PC-3 (cell line): ENCODE measurements at regions not wholly inside any gene's neighbourhood (a gene's known extent, or its start where the extent isn't known, plus 50 kb on each side); places are given as distances from the start of the nearest gene placed in this dataset.

ENCODE experiments used
- ATAC-seq: fragments of 200-7000 bp; cut with Tn5 transposase; 2 replicates; pipeline ENCODE4 v1.9.1; 2020; ENCODE audit warnings: mild to moderate bottlenecking, moderate library complexity
- BruUV-seq: library from RNA; stranded (reverse); fragments of 400-500 nt; replicated peaks from 2 replicates; lab custom pipeline; 2021; lab: Mats Ljungman, UMichigan
- CTCF ChIA-PET: fragments of 300-600 bp; sonication (Branson Sonifier 250); formaldehyde crosslinking; loops from one replicate; lab custom pipeline; 2022; ENCODE audit warnings: antibody characterized with exemption; lab: Charles Lee
- POLR2A ChIA-PET: fragments of 300-600 bp; sonication (Branson Sonifier 250); formaldehyde crosslinking; loops from one replicate; lab custom pipeline; 2022; ENCODE audit warnings: antibody characterized with exemption; ENCODE audit not compliant: unreplicated experiment; lab: Charles Lee
- DNase-seq: peaks from one replicate; pipeline ENCODE4 v3.0.0-alpha.2; 2015
- H2AFZ ChIP-seq: fragments of 300-600 bp; sonication (generic); 2 replicates; pipeline ENCODE4 v1.6.0; 2016; ENCODE audit warnings: antibody characterized with exemption, low read length
- H3F3A ChIP-seq: fragments of 300-600 bp; sonication (generic); one replicate; pipeline ENCODE4 v1.6.0; 2017; ENCODE audit warnings: antibody characterized with exemption, low read length, control low read depth, mild to moderate bottlenecking; ENCODE audit not compliant: unreplicated experiment
- H3K27ac ChIP-seq: fragments of 300-600 bp; sonication (generic); 2 replicates; pipeline ENCODE4 v1.5.1; 2016; ENCODE audit warnings: mild to moderate bottlenecking, low read length
- H3K27me3 ChIP-seq: fragments of 300-600 bp; sonication (generic); 2 replicates; pipeline ENCODE4 v1.6.1; 2016; ENCODE audit warnings: low read length, mixed read lengths
- H3K36me3 ChIP-seq: fragments of 300-600 bp; sonication (generic); 2 replicates; pipeline ENCODE4 v1.6.1; 2016; ENCODE audit warnings: low read depth, mixed run types, low read length, mixed read lengths
- H3K4me1 ChIP-seq: fragments of 300-600 bp; sonication (generic); 2 replicates; pipeline ENCODE4 v1.5.1; 2016; ENCODE audit warnings: low read length; ENCODE audit not compliant: insufficient read depth
- H3K4me2 ChIP-seq: fragments of 300-600 bp; sonication (generic); 2 replicates; pipeline ENCODE4 v1.6.0; 2016; ENCODE audit warnings: low read length
- H3K4me3 ChIP-seq: fragments of 300-600 bp; sonication (generic); 2 replicates; pipeline ENCODE4 v1.5.1; 2016; ENCODE audit warnings: mild to moderate bottlenecking, low read length, mixed read lengths
- H3K79me2 ChIP-seq: fragments of 300-600 bp; sonication (generic); 2 replicates; pipeline ENCODE4 v1.6.1; 2017; ENCODE audit warnings: low read length, mixed read lengths
- H3K9ac ChIP-seq: fragments of 300-600 bp; sonication (generic); 2 replicates; pipeline ENCODE4 v1.6.0; 2016; ENCODE audit warnings: mild to moderate bottlenecking, low read length
- H3K9me2 ChIP-seq: fragments of 300-600 bp; sonication (generic); replicated peaks from 2 replicates; pipeline ENCODE4 v1.6.1; 2016; ENCODE audit warnings: mixed run types, low read length, mixed read lengths
- H3K9me3 ChIP-seq: fragments of 300-600 bp; sonication (generic); 2 replicates; pipeline ENCODE4 v1.6.1; 2016; ENCODE audit warnings: low read length, mixed read lengths
- H4K20me1 ChIP-seq: fragments of 300-600 bp; sonication (generic); 2 replicates; pipeline ENCODE4 v1.6.1; 2016; ENCODE audit warnings: low read length, mixed read lengths
- EZH2 ChIP-seq: fragments of 300-600 bp; sonication (generic); IDR thresholded peaks from one replicate; pipeline ENCODE4 v1.6.1; 2017; ENCODE audit warnings: antibody characterized with exemption, mild to moderate bottlenecking, low read length; ENCODE audit not compliant: unreplicated experiment
- EZH2phosphoT487 ChIP-seq: fragments of 300-600 bp; sonication (generic); IDR thresholded peaks from 2 replicates; pipeline ENCODE4 v1.6.1; 2018; ENCODE audit warnings: mild to moderate bottlenecking, antibody characterized with exemption, low read length, borderline replicate concordance
- intact Hi-C: fragments of 100-400 bp; cut with micrococcal nuclease; formaldehyde crosslinking; loops from 2 replicates; pipeline ENCODE4 v1.9.0; 2023
- TF ChIP-seq, protein P1 (sequence below): fragments of 300-600 bp; sonication (generic); conservative IDR thresholded peaks from 2 replicates; pipeline ENCODE4 v1.5.1; 2017; ENCODE audit warnings: antibody characterized with exemption, low read depth, mild to moderate bottlenecking, low read length

DNA sequence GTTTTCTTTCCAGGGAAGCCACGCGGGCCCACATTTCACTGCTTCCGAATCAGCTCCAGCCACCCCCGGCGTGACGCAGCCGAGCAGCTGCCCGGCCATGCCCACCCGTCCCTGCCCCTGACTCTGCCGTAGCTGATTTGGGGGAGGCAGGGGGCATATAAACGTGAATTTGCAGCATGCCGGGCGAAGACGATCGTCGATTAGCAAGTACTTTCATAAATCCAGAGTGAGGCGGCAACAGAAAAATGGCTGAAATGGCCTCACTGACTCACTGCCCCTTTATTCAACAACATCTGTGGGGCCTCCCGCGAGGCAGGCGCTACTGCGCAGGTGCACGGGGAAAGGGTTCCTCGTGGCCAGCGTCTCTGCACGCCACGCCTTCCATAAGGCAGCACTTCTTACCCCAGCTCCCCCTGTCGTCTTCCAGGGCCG lies 118.0 kb downstream of the DLL1 start:
- H3K27ac ChIP-seq = no peak overlapping the region
- H3K9me3 ChIP-seq = no peaks in the 10 kb centered on the region
- CTCF ChIA-PET = no interaction called here
- TF ChIP-seq EZH2phosphoT487 = no peak
- TF ChIP-seq, protein P1, sequence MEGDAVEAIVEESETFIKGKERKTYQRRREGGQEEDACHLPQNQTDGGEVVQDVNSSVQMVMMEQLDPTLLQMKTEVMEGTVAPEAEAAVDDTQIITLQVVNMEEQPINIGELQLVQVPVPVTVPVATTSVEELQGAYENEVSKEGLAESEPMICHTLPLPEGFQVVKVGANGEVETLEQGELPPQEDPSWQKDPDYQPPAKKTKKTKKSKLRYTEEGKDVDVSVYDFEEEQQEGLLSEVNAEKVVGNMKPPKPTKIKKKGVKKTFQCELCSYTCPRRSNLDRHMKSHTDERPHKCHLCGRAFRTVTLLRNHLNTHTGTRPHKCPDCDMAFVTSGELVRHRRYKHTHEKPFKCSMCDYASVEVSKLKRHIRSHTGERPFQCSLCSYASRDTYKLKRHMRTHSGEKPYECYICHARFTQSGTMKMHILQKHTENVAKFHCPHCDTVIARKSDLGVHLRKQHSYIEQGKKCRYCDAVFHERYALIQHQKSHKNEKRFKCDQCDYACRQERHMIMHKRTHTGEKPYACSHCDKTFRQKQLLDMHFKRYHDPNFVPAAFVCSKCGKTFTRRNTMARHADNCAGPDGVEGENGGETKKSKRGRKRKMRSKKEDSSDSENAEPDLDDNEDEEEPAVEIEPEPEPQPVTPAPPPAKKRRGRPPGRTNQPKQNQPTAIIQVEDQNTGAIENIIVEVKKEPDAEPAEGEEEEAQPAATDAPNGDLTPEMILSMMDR = no peak
- TF ChIP-seq EZH2 = no peak
- H3K4me1 ChIP-seq = peaks cover 9% of the 10 kb centered on the region
- H3K9me2 ChIP-seq = no peaks in the 10 kb centered on the region
- no peaks in the 10 kb centered on the region for H3K36me3 ChIP-seq
- intact Hi-C loops = no loop called here
- DNase-seq = no peak
- H2AFZ ChIP-seq = no peak overlapping the region
- POLR2A ChIA-PET = no interaction called here
- no peak for ATAC-seq
- BruUV-seq = no TSS peak
- H4K20me1 ChIP-seq = no peaks in the 10 kb centered on the region
- no peaks in the 10 kb centered on the region for H3F3A ChIP-seq
- H3K4me3 ChIP-seq = no peak overlapping the region
- no peaks in the 10 kb centered on the region for H3K79me2 ChIP-seq
- peaks cover 12% of the 10 kb centered on the region; the same call in 1 of the 2 replicates for H3K27me3 ChIP-seq
- no peak overlapping the region for H3K4me2 ChIP-seq
- H3K9ac ChIP-seq = no peak overlapping the region

DNA sequence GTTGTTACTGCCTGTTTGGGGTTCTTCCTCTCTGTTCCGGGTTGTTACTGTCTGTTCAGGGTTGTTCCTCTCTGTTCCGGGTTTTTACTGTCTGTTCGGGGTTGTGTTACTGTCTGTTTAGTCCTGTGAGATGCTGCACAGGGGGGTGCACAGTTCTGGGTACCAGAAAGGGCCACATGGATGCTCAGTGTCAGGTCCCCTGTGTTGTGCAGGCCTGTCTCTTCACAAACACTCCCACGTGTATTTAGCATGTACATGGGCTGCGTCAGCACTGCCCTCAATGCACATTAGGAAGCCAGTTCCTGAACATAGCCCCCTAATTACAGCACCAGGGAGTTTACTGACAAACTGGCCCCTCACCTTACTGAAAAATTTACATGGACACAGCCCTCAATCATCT lies 118.5 kb downstream of the DLL1 start:
- Histone ChIP-seq H3K9ac (no peak overlapping the region), H3K4me2 (no peak overlapping the region), H3F3A (no peaks in the 10 kb centered on the region), H3K36me3 (no peaks in the 10 kb centered on the region), H4K20me1 (no peaks in the 10 kb centered on the region), H3K9me3 (no peaks in the 10 kb centered on the region), H3K27me3 (peaks cover 13% of the 10 kb centered on the region; the same call in 1 of the 2 replicates), H3K27ac (no peak overlapping the region), H3K4me3 (no peak overlapping the region), H3K79me2 (no peaks in the 10 kb centered on the region), H3K9me2 (no peaks in the 10 kb centered on the region), H3K4me1 (peaks cover 5% of the 10 kb centered on the region), H2AFZ (no peak overlapping the region)
- CTCF ChIA-PET = no interaction called here
- no peak for DNase-seq
- TF ChIP-seq EZH2phosphoT487 (no peak), EZH2 (no peak)
- TF ChIP-seq, protein P1 = no peak
- intact Hi-C loops = no loop called here
- no TSS peak for BruUV-seq
- POLR2A ChIA-PET = no interaction called here
- no peak for ATAC-seq

DNA sequence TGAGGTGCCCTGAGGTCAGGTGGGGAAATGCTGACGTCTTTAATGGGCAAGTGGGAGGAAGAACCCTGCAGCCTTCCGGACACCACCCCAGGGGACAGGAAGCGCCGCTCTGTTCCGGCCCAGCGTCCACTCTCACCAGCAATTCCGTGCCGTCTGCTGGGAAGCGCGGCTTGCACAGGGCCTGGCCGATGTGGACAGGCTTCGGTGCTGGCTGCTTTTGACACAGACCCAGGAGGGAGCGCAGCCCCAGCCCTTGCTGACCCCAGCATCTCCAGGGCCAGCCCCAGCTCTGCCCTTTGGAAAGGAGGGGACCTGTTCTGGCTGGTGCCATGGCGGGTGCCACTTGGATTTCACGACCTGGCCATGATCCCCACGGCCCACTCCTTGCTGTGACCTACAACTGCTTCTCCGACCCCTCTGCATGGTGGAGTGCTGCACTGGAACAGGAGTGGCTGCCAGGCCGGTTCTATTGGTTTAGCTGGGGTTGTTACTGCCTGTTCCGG lies 123.2 kb downstream of the DLL1 start:
- no peak overlapping the region for H3K4me3 ChIP-seq
- no TSS peak for BruUV-seq
- no peak overlapping the region for H3K27ac ChIP-seq
- H3K4me2 ChIP-seq = no peak overlapping the region
- POLR2A ChIA-PET = no interaction called here
- H3K36me3 ChIP-seq = no peaks in the 10 kb centered on the region
- H3K9ac ChIP-seq = no peak overlapping the region
- H3K9me3 ChIP-seq = no peaks in the 10 kb centered on the region
- ATAC-seq = no peak
- H3K4me1 ChIP-seq = no peaks in the 10 kb centered on the region
- H3K79me2 ChIP-seq = no peaks in the 10 kb centered on the region
- H4K20me1 ChIP-seq = no peaks in the 10 kb centered on the region
- no peaks in the 10 kb centered on the region for H3K9me2 ChIP-seq
- no peak for TF ChIP-seq EZH2phosphoT487
- TF ChIP-seq EZH2 = no peak
- TF ChIP-seq, protein P1 = no peak
- intact Hi-C loops = no loop called here
- H2AFZ ChIP-seq = no peak overlapping the region
- no peak for DNase-seq
- CTCF ChIA-PET = no interaction called here
- no peaks in the 10 kb centered on the region for H3F3A ChIP-seq
- H3K27me3 ChIP-seq = peaks cover 11% of the 10 kb centered on the region; the same call in 1 of the 2 replicates
